ENCODE measurements at regions not wholly inside any gene's neighbourhood (a gene's known extent, or its start where the extent isn't known, plus 50 kb on each side); places are given as distances from the start of the nearest gene placed in this dataset.

- Histone ChIP-seq H3K4me3 (no peak overlapping the region), H3K9me3 (no peaks in the 10 kb centered on the region), H3K36me3 (no peaks in the 10 kb centered on the region), H3K4me1 (no peaks in the 10 kb centered on the region), H3K27me3 (no peaks in the 10 kb centered on the region), H3K27ac (no peak overlapping the region)
- no peak for TF ChIP-seq POLR2A (IDR thresholded peaks at IDR 0.05)
- TF ChIP-seq, protein P1, sequence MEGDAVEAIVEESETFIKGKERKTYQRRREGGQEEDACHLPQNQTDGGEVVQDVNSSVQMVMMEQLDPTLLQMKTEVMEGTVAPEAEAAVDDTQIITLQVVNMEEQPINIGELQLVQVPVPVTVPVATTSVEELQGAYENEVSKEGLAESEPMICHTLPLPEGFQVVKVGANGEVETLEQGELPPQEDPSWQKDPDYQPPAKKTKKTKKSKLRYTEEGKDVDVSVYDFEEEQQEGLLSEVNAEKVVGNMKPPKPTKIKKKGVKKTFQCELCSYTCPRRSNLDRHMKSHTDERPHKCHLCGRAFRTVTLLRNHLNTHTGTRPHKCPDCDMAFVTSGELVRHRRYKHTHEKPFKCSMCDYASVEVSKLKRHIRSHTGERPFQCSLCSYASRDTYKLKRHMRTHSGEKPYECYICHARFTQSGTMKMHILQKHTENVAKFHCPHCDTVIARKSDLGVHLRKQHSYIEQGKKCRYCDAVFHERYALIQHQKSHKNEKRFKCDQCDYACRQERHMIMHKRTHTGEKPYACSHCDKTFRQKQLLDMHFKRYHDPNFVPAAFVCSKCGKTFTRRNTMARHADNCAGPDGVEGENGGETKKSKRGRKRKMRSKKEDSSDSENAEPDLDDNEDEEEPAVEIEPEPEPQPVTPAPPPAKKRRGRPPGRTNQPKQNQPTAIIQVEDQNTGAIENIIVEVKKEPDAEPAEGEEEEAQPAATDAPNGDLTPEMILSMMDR (IDR thresholded peaks at IDR 0.05), result no peak
- intact Hi-C loops (cut with DNase I), result no loop called here
- WGBS (ENCODE audit: insufficient coverage, low coverage, low lambda C conversion rate, missing lambda C conversion rate), result 74% methylated on average over 1 of the region's 1 CpG
- ATAC-seq (no peak), DNase-seq (no peak)
Measured at GRCh38 chr21:22399681-22400514, 1401.7 kb downstream of the NCAM2 start.

- no peak for ATAC-seq
- Histone ChIP-seq H3K9me3 (no peaks in the 10 kb centered on the region), H3K4me3 (no peak overlapping the region), H3K27me3 (no peaks in the 10 kb centered on the region), H3K36me3 (no peaks in the 10 kb centered on the region), H3K4me1 (no peaks in the 10 kb centered on the region), H3K27ac (no peak overlapping the region)
- TF ChIP-seq, protein P1 (IDR thresholded peaks at IDR 0.05), result no peak
- TF ChIP-seq POLR2A (IDR thresholded peaks at IDR 0.05), result no peak
- WGBS (ENCODE audit: insufficient coverage, low coverage, low lambda C conversion rate, missing lambda C conversion rate), result 55% methylated on average over 2 of the region's 2 CpGs
- DNase-seq, result no peak
- intact Hi-C loops (cut with DNase I), result no loop called here
Measured at GRCh38 chr21:22409571-22409970, 1411.4 kb downstream of the NCAM2 start.

- H3K9me3 ChIP-seq, result no peaks in the 10 kb centered on the region
- H3K36me3 ChIP-seq, result no peaks in the 10 kb centered on the region
- H3K4me1 ChIP-seq, result no peaks in the 10 kb centered on the region
- TF ChIP-seq POLR2A (IDR thresholded peaks at IDR 0.05), result no peak
- TF ChIP-seq, protein P1 (IDR thresholded peaks at IDR 0.05), result no peak
- intact Hi-C loops (cut with DNase I), result no loop called here
- WGBS (ENCODE audit: insufficient coverage, low coverage, low lambda C conversion rate, missing lambda C conversion rate), result 50% methylated on average over 1 of the region's 1 CpG
- no peak overlapping the region for H3K27ac ChIP-seq
- no peak for ATAC-seq
- H3K4me3 ChIP-seq, result no peak overlapping the region
- no peaks in the 10 kb centered on the region for H3K27me3 ChIP-seq
- DNase-seq, result no peak
Measured at GRCh38 chr21:22416555-22416954, 1418.3 kb downstream of the NCAM2 start.

GRCh38 chr21:22421416-22422180 is 1423.4 kb downstream of the NCAM2 start:
- Histone ChIP-seq H3K4me1 (no peaks in the 10 kb centered on the region), H3K36me3 (no peaks in the 10 kb centered on the region), H3K27ac (no peak overlapping the region), H3K27me3 (no peaks in the 10 kb centered on the region), H3K4me3 (no peak overlapping the region), H3K9me3 (no peaks in the 10 kb centered on the region)
- 51% methylated on average over 6 of the region's 6 CpGs for WGBS (ENCODE audit: insufficient coverage, low coverage, low lambda C conversion rate, missing lambda C conversion rate)
- no peak for TF ChIP-seq POLR2A (IDR thresholded peaks at IDR 0.05)
- TF ChIP-seq, protein P1 (IDR thresholded peaks at IDR 0.05), result no peak
- ATAC-seq (no peak), DNase-seq (no peak)
- intact Hi-C loops (cut with DNase I), result no loop called here

Data from right lobe of liver (tissue), 6 donors.